Stimulated activated CD8-positive, alpha-beta memory T cell treated with anti-CD3 and anti-CD28 coated beads, Interleukin-7, amount 100 ng/mL, for 1 hour (primary cell): ENCODE measurements at regions not wholly inside any gene's neighbourhood (a gene's known extent, or its start where the extent isn't known, plus 50 kb on each side); places are given as distances from the start of the nearest gene placed in this dataset.

Experiments
- DNase-seq, 2 donors: peaks; one replicate each; pipeline ENCODE4 v3.0.0-alpha.2; 2020; ENCODE audit warnings: low read depth in 2 of 2

DNA sequence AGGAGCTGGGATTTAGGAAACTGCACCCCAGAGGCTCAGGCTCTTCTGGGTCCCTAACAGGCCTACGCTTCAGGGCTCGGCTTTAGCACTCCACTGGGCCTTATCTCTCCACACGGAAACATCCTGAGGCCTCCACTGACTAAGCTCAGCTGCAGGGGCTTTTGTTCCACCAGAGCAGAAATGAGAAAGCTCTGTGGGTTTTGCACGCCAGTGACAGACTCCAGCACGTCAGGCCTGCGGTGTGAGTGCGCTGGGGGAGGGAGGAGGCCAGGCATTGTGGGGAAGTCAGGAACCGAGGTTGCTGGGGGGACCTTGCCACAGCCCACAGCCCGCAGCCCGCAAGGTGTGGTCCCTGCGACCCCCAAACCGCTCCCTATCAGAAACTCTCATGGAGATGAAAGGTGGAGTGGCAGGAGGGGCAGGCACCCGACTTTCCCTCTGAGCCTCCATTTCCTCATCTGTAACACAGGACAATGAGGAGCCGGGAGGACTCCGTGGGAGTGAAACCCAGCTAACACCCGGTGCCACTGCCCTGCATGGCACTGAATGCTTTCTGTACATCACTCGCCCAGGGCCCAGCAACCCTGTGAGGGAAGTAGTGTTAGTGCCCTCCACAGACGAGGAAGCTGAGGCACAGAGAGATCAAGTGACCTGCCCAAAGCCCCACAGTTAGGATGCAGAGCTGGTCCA is 106.5 kb downstream of the TPRA1 start:
- DNase-seq = no peak

DNA sequence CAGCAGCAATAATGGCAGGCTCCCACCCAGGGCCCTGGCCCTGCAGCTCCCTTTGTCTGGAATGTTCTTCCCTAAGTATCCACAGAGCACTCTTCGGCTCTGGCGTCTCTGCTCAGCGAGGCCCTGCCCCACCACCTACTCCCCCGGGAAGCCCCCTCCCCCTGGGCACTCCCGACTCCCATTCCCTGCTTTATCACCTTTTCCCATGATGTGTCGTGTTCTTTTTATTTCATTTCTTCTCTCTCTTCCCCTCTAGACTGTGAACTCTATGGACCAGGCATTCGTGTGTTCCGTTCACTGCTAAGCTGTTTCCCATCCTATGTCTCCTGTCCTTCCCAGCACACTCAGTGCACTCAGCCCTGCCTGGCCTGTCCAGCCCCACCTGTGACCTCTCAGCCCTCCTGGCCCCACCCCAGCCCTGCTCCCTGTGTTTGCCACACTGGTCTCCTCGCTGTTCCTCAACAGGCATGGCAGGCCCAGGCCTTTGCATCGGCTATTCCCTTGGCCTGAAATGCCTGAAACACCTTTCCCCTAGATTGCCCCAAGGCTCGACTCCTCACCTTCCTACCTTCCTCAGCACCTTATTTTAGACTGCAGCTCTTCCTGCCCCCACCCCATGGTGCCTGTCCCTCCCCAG is 107.4 kb downstream of the TPRA1 start:
- no peak for DNase-seq

DNA sequence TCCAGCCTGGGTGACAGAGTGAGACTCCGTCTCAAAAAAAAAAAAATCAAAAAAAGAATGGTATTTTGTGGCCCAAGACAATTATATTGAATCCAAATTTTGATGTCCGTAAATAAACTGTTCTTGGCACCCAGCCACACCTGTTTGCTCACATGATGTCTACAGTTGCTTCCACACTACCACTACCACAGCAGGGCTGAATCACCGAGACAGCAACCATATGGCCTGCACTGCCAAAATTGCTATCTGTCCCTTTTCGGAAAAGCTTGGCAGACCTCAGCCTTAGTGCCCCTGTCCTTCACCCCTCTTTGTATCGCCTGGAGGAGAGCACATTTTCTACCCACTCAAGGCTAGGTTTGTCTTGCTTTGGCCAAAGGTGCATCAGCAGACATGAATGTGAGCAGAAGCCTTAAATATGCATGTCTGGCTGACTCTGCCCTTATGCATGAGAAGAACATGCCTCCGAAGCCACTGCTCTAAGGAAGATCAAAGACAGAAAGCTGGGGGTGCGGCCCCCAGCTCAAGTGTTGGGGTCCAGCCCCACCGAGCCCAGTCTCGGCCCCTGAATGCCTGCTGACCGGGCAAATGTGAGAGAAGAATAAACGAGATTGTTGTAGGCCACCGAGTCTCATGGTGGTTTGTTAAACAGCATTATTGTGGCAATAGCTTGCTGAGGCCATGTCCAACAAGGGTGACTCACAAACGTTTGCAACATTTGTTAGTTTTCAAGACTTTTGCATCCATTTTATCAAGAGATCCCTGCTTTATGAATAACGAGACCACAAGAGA is 108.1 kb downstream of the TPRA1 start:
- no peak for DNase-seq

DNA sequence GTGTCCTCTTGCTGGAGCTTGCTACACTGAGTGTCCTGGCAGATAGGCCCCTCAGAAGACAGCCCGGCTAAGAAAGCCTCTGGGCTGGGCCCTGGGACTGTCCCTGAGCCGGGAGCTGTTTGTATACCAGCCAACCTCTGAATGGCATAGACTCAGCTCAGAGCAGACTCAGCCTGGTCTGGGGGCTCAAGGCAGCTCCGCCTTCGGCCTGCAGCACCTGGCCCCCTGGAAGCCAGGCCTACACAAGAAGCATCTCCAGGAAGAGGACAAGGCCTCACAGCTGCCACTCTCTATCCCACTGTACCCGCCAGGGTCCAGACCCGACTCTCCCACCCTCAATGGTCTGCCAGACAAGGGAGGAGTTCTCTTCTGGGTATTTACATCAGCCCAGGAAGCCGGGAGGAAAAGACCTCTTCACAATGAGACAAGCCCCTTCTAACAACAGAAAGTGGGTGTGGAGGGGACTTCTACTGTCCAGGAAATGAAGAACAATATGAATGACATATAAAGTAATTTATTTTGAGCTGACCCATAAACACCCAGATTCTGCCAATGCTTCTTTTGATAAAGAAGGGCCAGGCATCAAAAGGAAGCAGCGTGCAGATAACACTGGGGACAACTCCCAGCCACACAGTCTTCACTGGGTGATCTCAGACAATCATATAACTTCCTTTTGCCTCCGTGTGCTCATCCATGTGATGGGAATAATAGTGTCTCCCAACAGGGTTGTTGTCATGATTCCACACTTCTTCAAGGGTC is 110.2 kb downstream of the TPRA1 start:
- DNase-seq = no peak

DNA sequence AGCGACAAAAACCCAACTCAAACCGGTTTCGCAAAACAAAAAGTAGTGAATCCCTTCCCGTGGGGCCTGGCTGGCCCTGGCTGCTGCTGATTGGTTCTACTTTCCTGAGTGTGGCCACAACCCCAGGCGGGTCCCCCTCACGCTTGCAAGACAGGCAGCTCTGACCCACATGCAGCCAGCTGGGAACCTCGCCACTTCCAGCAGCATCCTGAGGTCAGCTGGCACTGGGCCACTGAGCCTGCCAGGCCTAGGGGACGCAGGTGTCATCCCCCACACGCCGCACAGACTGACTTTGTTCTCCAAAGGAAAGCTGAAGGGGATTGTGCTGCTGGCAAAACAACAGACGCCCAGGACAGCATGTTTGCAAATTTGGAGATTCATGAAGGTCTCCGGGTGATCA is 111.1 kb downstream of the TPRA1 start:
- DNase-seq = no peak

DNA sequence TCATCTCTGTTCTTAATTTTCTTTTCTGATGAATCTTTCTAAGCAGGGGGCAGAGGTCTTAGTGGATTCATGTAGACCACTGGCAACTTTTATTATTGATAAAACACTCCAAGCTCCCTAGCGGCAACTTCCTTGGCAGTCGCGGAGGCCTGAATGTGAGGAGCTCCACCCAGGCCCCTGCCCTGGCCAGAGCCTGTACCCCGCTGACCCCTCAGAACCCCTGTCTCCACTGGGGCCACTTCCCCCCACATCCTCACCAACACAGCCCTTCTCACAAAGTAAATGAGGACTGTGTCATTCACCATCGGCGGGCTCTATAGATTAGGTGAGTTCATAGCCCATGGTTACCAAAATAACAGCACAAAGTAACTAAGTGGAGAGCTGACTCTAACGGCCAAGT is 111.6 kb downstream of the TPRA1 start:
- DNase-seq = no peak

DNA sequence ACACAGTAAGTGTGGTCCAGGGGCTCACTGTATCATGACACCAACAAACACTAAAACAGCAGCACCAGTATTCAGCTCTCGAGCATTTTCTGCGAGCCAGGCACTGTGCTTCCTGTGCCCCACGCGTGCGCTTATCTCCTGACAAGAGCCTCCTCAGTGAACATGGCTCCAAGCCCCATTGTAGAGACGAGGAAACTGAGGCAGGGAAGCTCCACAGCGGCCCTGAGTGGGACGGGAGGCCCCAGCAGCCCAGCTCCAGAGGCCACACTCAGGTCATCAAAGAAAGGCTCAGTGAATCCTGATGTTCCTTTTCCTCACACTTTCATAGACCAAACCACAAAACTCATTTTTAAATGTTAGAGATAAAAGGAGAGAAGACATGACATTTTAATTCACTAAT is 113.1 kb downstream of the TPRA1 start:
- DNase-seq = no peak

DNA sequence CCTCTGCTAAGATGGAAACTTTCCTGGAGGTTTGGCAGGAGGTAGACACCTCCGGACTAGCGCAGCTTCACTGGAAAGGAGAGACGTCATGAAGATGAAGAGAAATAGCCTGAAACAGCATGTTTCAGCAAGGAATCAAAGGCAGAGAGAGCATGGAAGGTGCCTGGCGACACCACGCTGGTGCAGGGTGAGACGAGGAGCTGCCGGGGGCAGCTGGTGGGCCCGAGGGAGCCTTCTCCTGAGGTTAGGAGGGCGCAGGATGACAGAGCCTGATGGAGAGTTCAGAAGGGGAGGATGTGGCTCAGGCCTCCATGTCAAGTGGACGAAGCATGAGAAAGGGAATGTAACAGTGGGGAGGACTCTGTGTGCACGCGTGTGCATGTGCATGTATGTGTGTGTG is 113.6 kb downstream of the TPRA1 start:
- DNase-seq = no peak

DNA sequence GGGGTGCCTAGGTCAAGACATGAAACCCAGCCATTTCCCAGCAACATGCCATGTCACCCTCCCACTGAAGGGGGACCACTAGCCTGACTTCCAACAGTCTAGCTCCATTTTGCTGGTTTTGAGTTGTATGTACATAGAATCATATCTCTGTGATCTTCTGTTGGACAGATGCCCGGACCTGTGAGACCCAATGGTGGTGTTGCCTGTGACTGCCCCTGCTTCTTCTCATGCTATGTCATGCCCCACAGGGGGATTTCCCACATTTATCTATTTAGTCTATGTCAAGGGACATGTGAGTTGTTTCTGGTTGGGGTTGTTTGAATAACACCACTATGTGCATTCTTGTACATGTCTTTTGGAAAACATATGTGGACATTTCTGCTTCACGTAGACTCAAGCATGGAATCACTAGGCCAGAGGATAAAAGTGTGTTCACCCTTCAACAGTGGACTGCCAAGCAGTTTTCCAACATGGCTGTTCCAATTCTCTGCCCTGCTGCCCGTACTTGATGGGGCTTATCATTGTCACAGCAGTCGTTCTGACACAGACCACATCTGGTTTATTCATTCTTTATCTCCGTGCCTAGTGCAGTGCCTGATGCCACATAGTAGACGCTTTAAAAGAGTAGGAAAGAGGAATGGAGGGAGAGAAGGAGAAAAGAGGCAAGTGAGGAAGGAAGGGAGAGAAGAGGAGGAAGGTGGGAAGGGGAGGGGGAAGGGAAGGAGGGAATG is 114.4 kb downstream of the TPRA1 start:
- DNase-seq = no peak

DNA sequence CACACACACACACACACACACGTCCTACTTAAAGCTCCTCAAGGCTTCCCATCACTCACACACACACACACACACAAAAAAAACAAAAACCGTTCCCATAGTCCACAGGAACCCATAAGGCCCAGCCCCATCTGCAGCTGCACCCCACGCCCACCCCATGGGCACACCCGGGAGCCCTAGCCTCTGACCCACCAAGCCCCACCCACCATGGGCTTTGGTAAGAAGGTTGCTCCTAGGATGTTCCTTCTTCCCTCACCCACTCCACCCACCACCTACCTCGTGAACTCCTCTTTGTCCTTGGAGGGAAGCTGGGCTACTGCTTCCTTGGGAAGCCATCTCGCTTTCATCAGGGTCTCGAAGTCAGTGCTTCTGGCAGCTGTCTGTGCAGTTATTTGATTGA is 115.1 kb downstream of the TPRA1 start:
- no peak for DNase-seq

DNA sequence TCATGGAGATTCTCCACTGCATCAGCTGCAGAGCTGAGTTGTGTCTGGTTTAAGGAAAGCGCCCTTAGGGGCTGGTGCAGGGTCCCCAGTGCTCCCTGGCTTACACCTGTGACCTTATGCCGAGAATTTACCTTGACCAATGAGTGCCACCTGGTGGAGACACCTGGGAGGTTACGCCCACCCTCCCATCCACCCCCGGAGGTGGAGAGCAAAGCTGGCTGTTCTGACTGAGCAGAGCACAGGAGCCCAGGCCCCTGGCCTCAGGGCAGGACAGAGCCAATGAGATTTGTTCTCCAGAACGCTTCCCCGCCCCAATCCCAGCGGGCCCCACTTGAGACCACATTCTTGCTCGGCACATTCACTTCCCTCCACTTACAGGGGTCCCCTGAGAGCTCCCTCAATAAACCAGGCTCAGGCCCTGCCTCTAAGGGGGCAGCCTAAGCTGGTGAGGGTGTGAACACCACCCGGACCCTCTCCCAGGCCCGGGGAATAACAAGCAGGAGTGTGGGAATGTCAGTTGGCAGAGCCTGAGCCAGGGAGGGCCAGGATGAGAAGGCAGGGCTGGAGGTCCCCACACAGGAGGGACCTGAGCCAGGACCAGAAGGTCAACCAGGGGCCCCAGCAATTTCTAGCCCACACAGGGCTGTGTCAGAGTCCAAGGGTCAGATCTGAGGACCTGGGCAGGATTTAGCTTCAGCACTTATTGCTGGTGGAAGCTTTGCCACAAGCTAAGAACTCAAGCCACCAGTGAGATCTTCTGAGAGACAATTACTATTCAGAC is 117.1 kb downstream of the TPRA1 start:
- no peak for DNase-seq

DNA sequence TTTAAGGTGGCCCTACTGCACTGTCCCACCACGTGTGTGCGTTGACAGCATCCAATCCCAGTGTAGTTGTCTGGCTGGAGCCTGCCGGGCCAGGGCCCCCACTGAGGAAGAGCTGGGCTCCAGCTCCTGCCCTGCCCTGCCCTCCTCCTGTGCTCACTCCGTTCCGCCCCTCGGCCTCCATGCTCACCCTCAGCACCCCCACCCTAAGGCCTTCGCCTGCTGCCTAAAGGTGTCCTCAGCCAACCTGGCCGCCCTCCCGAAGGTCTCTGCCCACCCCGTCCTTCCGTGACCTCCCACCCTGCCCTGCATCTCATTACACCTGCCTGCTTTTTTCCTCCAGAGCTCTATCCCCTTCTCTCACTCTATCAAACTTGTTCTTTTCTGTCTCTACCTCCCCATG is 118.0 kb downstream of the TPRA1 start:
- DNase-seq = no peak

DNA sequence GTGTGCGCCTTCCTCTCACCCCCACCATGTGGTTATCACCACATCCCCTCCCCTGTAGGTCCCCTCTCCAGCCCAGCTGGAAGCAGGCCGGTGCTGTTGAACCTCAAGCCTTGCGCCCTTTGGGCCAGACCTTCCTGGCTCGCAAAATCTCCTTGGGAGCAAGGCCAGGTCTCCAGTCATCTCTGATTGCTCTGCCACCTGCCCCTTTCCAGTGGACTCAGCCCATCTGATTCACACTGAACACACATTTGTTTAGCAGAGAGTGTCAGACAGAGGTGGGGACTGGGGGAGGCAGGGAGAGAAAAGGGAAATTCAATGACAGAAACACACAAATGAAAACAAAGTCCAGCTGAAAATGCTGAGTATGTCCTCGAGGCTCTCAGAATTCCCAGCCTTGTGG is 119.4 kb downstream of the TPRA1 start:
- DNase-seq = no peak

DNA sequence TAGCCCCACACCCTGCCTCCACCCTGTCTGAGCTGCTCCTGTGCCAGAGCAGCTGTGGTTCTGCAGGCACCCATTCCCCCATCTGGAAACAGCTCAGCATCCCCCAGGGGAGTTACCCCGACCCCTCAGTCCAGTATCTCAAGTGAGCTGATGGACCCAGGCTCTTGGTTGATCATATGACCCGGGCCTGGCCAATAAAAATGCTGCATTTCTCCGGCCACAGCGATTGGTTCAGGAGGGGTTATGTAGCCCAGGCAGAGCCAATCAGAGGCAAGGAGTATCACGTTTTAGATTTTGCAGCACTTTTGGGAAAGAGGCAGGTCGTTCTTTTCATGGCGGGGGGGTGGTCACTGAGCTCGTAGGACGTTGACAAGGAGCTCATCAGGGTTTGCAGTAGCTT is 120.8 kb downstream of the TPRA1 start:
- no peak for DNase-seq

DNA sequence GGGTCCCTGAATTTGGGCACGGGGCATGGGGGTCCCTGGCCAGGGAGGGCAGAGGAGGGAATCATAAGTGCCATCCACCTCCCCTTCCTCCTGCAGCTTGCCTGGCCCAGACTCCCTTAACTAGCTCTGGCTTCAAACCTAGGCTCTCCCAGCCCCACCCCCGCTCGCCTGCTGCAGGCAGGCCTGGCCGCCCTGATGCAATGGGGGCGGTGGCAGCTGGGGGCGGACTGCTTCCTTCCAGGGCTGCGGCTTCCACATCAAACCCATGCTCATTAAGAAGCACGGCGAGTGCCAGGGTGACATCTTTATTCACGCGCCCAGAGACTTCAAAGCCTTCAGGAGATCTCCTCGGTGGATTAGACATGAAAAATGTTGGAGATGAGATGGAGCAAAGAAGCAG is 123.1 kb downstream of the TPRA1 start:
- no peak for DNase-seq

DNA sequence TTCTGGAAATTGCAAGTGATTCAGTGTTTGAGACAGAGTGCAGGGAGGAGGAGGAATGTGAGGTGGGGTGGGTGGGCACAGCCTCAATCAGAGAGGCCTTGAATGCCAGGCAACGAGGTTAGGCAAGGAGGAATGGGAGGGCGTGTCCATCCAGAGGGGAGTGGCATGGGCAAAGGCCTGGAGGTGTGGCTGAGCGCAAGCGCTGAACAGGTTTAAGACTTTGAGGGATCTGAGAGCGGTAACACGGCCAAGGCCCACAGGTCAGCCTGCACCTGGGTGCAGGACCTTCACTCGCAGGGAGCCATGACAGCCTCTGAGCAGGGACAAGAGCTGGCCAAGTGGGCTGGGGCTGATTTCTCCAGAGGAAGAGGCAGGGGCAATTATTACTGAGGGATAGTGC is 125.9 kb downstream of the TPRA1 start:
- no peak for DNase-seq

DNA sequence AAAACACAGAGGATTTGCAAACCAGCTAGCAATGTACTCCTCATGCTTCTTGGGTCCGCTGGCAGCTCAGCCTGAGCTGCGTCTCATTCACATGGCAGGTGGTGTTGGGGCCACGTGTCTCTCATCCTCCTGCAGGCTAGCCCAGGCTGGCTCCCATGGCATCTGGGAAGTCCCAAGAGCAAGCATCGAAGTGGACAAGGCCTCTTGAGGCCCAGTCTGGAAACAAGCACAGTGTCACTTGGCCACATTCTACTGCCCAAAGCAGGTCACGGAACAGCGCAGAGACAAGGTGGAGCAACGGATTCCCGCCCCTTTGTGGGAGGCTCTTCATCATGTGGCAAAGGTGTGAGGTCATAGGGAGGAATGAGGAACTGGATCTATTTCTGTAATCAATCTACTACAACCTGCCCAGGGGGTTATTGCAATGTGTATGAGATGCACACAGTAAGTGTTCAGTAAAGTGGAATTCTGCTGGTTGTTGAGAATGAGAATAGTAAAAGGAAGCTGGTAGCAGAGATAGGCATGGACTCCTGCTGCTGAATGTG is 128.3 kb downstream of the TPRA1 start:
- no peak for DNase-seq

DNA sequence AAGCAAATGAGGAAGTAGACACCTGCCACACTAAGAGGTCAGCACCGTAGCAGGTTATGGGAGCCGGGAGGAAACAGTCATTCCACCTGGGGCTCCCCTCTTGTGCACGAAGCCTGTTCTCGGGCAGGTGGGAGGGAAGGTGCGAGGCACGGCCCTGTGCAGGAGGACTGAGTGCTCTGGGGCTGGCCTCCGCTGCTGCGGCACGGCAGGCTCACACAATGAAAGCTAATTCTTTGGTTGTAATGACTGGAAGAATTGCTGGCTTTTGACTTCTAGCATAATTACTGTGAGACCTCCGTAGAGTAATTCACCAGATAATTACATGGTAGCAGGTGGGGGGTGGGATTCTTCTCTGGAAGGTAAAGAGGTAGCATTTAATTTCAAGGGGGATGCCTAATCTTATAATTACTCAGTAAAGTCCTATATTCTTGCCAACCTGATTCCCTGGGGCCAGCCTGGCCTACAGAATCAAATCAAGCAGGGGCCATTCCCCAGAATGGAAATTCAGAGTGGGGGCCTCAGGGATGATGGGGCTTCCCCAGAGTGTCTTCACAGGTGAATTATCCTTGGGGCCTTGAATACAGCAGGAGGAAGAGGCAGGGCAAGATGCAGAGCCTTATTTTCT is 129.1 kb downstream of the TPRA1 start:
- DNase-seq = no peak

DNA sequence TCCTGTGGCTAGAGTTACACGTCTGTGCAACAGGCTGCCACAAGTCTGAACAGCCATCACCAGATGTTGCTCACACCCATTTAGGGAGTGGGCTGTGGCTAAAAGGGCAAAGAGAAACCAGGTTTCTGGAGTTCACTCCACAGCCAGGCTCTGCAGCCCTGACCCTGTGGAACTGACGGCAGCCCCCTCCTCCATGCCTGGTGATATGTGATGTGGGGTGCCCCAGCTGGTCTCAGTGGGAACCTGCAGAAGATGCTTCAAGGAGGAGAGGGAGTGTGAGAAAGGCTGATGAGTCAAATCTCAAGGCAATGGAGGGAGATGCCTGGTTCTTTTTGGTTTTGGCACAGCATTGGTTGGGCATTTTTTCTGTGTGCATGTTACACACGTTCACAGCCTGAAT is 130.6 kb downstream of the TPRA1 start:
- DNase-seq = no peak
